Stimulated activated CD8-positive, alpha-beta memory T cell treated with anti-CD3 and anti-CD28 coated beads, Interleukin-12 subunit alpha, Interleukin-12 subunit beta, amount 100 ng/mL, for 4 hours (primary cell): ENCODE measurements at regions not wholly inside any gene's neighbourhood (a gene's known extent, or its start where the extent isn't known, plus 50 kb on each side); places are given as distances from the start of the nearest gene placed in this dataset.
"Not testable (repeated sequence)": the region's sequence is repeated elsewhere in the genome, so short reads cannot be mapped to it uniquely, and the experiment has no call there.

Experiments used
- DNase-seq: peaks from one replicate; pipeline ENCODE4 v3.0.0-alpha.2; 2020; ENCODE audit warnings: low read depth

GRCh38 chr2:2795438-2796091, 464.5 kb upstream of the MYT1L start:
- DNase-seq = no peak

- DNase-seq = no peak
These were observed 463.0 kb upstream of the MYT1L start for GRCh38 chr2:2793925-2794560.

GRCh38 chr2:2793514-2793913, 462.4 kb upstream of the MYT1L start:
- DNase-seq = no peak

GRCh38 chr2:2791606-2792005, 460.5 kb upstream of the MYT1L start:
- DNase-seq = no peak

GRCh38 chr2:2791031-2791430, 460.0 kb upstream of the MYT1L start:
- no peak for DNase-seq

- no peak for DNase-seq
These were observed 457.0 kb upstream of the MYT1L start for GRCh38 chr2:2788076-2788475.

GRCh38 chr2:2787301-2787907, 456.3 kb upstream of the MYT1L start:
- no peak for DNase-seq

- DNase-seq = no peak
These were observed 450.9 kb upstream of the MYT1L start for GRCh38 chr2:2782007-2782406.

- DNase-seq = no peak
These were observed 448.7 kb upstream of the MYT1L start for GRCh38 chr2:2779727-2780126.

- DNase-seq = no peak
These were observed 446.8 kb upstream of the MYT1L start for GRCh38 chr2:2777876-2778275.

GRCh38 chr2:2777213-2777612, 446.1 kb upstream of the MYT1L start:
- DNase-seq = no peak

GRCh38 chr2:2775018-2775417, 443.9 kb upstream of the MYT1L start:
- DNase-seq = no peak

GRCh38 chr2:2773692-2774091, 442.6 kb upstream of the MYT1L start:
- DNase-seq = no peak

- not testable (repeated sequence) for DNase-seq
These were observed 442.0 kb upstream of the MYT1L start for GRCh38 chr2:2773080-2773479.

GRCh38 chr2:2771721-2772411, 440.8 kb upstream of the MYT1L start:
- no peak for DNase-seq

GRCh38 chr2:2769481-2770431, 438.7 kb upstream of the MYT1L start:
- DNase-seq = no peak

GRCh38 chr2:2768476-2768875, 437.4 kb upstream of the MYT1L start:
- DNase-seq = no peak

- DNase-seq = no peak
These were observed 436.8 kb upstream of the MYT1L start for GRCh38 chr2:2767837-2768236.

- DNase-seq = no peak
These were observed 434.9 kb upstream of the MYT1L start for GRCh38 chr2:2765839-2766495.

- no peak for DNase-seq
These were observed 434.2 kb upstream of the MYT1L start for GRCh38 chr2:2765176-2765800.

GRCh38 chr2:2764739-2765138, 433.7 kb upstream of the MYT1L start:
- DNase-seq = no peak
